Spleen (tissue), 11 donors: ENCODE measurements at regions not wholly inside any gene's neighbourhood (a gene's known extent, or its start where the extent isn't known, plus 50 kb on each side); places are given as distances from the start of the nearest gene placed in this dataset.

ENCODE experiments used
- DNase-seq: peaks from one replicate; pipeline ENCODE4 v3.0.0-alpha.2; 2020
- H3K27ac ChIP-seq, 8 donors: fragments of 200-600 bp; sonication (generic) in 7 of 8; 1 replicate in 4 of 8; 2 replicates in 4 of 8; pipeline versions ENCODE4 v1.5.0 to v1.8.0; 2016 to 2021; ENCODE audit warnings: inconsistent platforms in 4 of 8, mild to moderate bottlenecking in 4 of 8, moderate library complexity in 1 of 8
- H3K27me3 ChIP-seq, 7 donors: fragments of 200-600 bp; sonication (generic) in 6 of 7; replicated peaks in 1 of 7; 1 replicate in 4 of 7; 2 replicates in 3 of 7; pipeline versions ENCODE4 v1.5.0 to v1.8.0; 2016 to 2021; ENCODE audit warnings: inconsistent platforms in 3 of 7, mild to moderate bottlenecking in 1 of 7
- H3K36me3 ChIP-seq, 6 donors: fragments of 200-600 bp; sonication (generic) in 5 of 6; 1 replicate in 4 of 6; 2 replicates in 2 of 6; pipeline versions ENCODE4 v1.5.0 to v1.8.0; 2016 to 2021; ENCODE audit warnings: inconsistent platforms in 2 of 6
- H3K4me1 ChIP-seq, 6 donors: fragments of 200-600 bp; sonication (generic) in 5 of 6; 1 replicate in 3 of 6; 2 replicates in 3 of 6; pipeline versions ENCODE4 v1.5.0 to v1.8.0; 2016 to 2021; ENCODE audit warnings: inconsistent platforms in 3 of 6
- H3K4me3 ChIP-seq, 8 donors: fragments of 200-600 bp; sonication (generic) in 7 of 8; 1 replicate in 4 of 8; 2 replicates in 4 of 8; pipeline versions ENCODE4 v1.5.0 to v1.8.0; 2016 to 2021; ENCODE audit warnings: inconsistent platforms in 4 of 8, mild to moderate bottlenecking in 4 of 8, moderate library complexity in 2 of 8
- H3K9me3 ChIP-seq, 8 donors: fragments of 200-600 bp; sonication (generic) in 7 of 8; 1 replicate in 4 of 8; 2 replicates in 4 of 8; pipeline versions ENCODE4 v1.5.0 to v1.8.0; 2016 to 2021; ENCODE audit warnings: inconsistent platforms in 4 of 8
- POLR2A ChIP-seq, 3 donors: fragments of 450-650 bp; IDR thresholded peaks; one replicate each; pipeline ENCODE4 v1.5.1; 2017; ENCODE audit warnings: antibody characterized with exemption in 3 of 3, mild to moderate bottlenecking in 1 of 3
- POLR2AphosphoS5 ChIP-seq, 3 donors: sonication (generic); formaldehyde crosslinking; IDR thresholded peaks; one replicate each; pipeline ENCODE4 v1.5.1; 2017; ENCODE audit warnings: antibody characterized with exemption in 3 of 3
- WGBS, 5 donors: extraction: QIAGEN DNeasy Blood & Tissue Kit in 3 of 5; methylation state at CpG; one replicate each; pipeline versions ENCODE4 v1.1.5 to v1.1.7; 2013 to 2018; 5-methylcytosine and 5-hydroxymethylcytosine counted together
- intact Hi-C: fragments of 100-400 bp; cut with DNase I; formaldehyde crosslinking; loops from one replicate; pipeline ENCODE4 v1.15.0; 2023; ENCODE audit warnings: low total_unique reads
- TF ChIP-seq, protein P1 (sequence below), 11 experiments: fragments of 200-600 bp in 7 of 11; fragments of 450-650 bp in 4 of 11; sonication (generic) in 4 of 11; IDR thresholded peaks in 8 of 11; conservative IDR thresholded peaks in 3 of 11; 1 replicate in 7 of 11; 2 replicates in 4 of 11; pipeline versions ENCODE4 v1.4.0 to v1.8.0; 2016 to 2021; ENCODE audit warnings: antibody characterized with exemption in 11 of 11, inconsistent platforms in 4 of 11, mild to moderate bottlenecking in 1 of 11
- donor health status: healthy with polysubstance abuse.
- donor health status: DM: no; HTN: no; CAD: no; lungs with moderate emphysema.
- donor health status: DM: no; HTN: no; CAD: no.
- donor health status: Bipolar disorder and iron deficiency.
- donor health status: healthy.
- donor health status: DM: no; HTN: no; CAD: no.
- donor health status: DM: yes; HTN: yes; CAD: no.

DNA sequence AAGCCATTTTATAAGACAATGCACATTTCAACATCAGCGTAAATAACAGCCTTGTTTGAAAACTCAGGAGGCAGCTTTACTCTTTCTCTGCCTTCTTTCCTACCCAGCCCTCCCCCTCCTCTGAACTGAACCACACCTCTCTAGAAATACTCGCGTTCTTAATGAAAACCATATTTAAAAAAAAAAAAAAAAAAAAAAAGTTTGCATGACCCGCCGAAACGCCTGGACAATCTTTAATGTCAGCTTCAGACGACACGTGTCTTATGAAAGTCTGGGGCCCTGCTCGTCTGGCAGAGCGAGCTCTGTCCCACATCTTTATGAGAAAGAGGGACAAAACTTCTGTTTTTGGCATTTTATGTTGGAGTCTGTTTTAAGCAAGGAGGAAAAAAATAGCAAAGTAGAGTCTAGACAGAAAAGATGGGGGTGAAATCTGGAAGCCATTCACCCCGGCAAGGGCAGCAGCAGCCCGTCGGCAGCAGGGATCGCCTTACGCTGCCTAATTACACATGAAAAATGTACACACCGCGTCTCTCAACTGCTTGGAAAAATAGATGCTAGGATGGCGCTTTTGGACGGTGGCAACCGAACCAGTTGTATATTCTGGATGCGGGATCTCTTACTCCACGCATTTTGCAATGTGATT, 130.4 kb upstream of the ETS2 start:
- WGBS, 5 donors = 85 to 91% (median 89%) methylated on average over 22 of the region's 22 CpGs
- H3K36me3 ChIP-seq = no peaks in the 10 kb centered on the region
- H3K4me1 ChIP-seq = peaks cover 0 to 13% (median 8%) of the 10 kb centered on the region in 6 donors
- intact Hi-C loops = no loop called here
- H3K27ac ChIP-seq = no peak overlapping the region
- H3K4me3 ChIP-seq = no peak overlapping the region
- H3K27me3 ChIP-seq = peaks cover 0 to 23% (median 0%) of the 10 kb centered on the region in 7 donors
- DNase-seq = no peak
- H3K9me3 ChIP-seq = no peaks in the 10 kb centered on the region
- TF ChIP-seq POLR2A (IDR thresholded peaks at IDR 0.05) (no peak), POLR2AphosphoS5 (IDR thresholded peaks at IDR 0.05) (no peak)
- TF ChIP-seq, protein P1, sequence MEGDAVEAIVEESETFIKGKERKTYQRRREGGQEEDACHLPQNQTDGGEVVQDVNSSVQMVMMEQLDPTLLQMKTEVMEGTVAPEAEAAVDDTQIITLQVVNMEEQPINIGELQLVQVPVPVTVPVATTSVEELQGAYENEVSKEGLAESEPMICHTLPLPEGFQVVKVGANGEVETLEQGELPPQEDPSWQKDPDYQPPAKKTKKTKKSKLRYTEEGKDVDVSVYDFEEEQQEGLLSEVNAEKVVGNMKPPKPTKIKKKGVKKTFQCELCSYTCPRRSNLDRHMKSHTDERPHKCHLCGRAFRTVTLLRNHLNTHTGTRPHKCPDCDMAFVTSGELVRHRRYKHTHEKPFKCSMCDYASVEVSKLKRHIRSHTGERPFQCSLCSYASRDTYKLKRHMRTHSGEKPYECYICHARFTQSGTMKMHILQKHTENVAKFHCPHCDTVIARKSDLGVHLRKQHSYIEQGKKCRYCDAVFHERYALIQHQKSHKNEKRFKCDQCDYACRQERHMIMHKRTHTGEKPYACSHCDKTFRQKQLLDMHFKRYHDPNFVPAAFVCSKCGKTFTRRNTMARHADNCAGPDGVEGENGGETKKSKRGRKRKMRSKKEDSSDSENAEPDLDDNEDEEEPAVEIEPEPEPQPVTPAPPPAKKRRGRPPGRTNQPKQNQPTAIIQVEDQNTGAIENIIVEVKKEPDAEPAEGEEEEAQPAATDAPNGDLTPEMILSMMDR (IDR thresholded peaks at IDR 0.05 in 8 of 11, conservative IDR thresholded peaks at IDR 0.05 in 3 of 11) = no peak

DNA sequence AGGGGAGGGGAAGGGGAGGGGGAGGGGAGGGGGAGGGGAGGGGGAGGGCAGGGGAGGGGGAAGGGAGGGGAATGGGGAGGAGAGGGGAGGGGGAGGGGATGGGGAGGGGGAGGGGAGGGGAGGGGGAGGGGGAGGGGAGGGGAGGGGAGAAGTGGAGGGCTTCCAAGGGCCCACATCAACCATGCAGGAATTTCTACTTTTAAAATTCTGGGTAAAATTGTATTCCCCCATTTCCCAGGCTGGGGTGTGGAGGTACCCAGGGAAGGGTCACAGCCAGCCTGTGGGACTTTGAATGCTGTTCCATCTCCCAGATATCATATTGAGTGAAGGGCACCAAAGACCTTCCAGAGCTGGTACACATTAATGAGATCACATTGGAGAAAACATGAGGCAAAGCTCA, 126.9 kb upstream of the ETS2 start:
- Histone ChIP-seq H3K36me3 (no peaks in the 10 kb centered on the region), H3K27ac (no peak overlapping the region), H3K27me3 (peaks cover 0 to 23% (median 0%) of the 10 kb centered on the region in 7 donors), H3K4me1 (peaks cover 0 to 13% (median 8%) of the 10 kb centered on the region in 6 donors), H3K4me3 (no peak overlapping the region), H3K9me3 (no peaks in the 10 kb centered on the region)
- intact Hi-C loops = no loop called here
- TF ChIP-seq, protein P1 (IDR thresholded peaks at IDR 0.05 in 8 of 11, conservative IDR thresholded peaks at IDR 0.05 in 3 of 11) = no peak
- no peak for TF ChIP-seq POLR2AphosphoS5 (IDR thresholded peaks at IDR 0.05)
- DNase-seq = no peak

DNA sequence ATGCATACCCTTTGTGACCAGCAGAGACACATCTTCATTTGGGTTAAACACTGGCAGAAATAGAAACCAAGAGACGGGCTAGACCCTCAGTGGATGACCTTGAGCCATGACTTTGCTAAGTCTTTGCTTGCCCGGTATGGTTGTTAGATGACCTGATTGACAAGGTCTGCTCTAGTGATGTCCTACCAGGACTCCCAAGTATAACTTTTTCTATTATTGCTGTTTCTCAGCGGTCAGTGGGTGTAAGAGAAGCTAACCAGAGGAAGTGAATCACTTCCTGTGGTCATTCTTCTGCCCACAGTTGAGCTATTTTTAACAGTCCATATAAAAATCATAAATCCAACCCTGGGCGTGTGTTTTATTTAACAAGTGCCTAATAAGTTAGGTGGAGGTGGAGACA, 126.2 kb upstream of the ETS2 start:
- peaks cover 0 to 26% (median 0%) of the 10 kb centered on the region in 7 donors for H3K27me3 ChIP-seq
- H3K27ac ChIP-seq = no peak overlapping the region
- peaks cover 0 to 13% (median 8%) of the 10 kb centered on the region in 6 donors for H3K4me1 ChIP-seq
- WGBS, 5 donors = 29 to 45% (median 35%) methylated on average over 4 of the region's 4 CpGs
- DNase-seq = no peak
- H3K9me3 ChIP-seq = no peaks in the 10 kb centered on the region
- intact Hi-C loops = no loop called here
- H3K4me3 ChIP-seq = no peak overlapping the region
- TF ChIP-seq, protein P1 (IDR thresholded peaks at IDR 0.05 in 8 of 11, conservative IDR thresholded peaks at IDR 0.05 in 3 of 11) = no peak
- no peak for TF ChIP-seq POLR2A (IDR thresholded peaks at IDR 0.05)
- TF ChIP-seq POLR2AphosphoS5 (IDR thresholded peaks at IDR 0.05) = no peak
- no peaks in the 10 kb centered on the region for H3K36me3 ChIP-seq

DNA sequence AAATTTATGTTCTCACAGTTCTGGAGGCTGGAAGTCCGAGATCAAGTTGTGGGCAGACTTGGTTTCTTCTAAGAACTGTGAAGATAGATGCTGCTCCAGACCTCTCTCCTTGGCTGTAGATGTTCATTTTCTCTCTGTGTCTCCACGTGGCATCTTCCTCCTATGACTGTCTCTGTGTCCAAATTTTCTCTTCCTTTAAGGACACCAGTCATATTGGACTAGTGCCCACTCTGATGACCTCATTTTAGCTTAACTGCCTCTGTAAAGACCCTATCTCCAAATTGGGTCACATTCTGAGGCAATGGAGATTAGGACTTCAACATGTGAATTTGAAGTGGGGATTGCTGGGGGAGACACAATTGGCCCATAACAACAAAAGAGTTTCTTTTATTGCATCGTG, 125.3 kb upstream of the ETS2 start:
- intact Hi-C loops = no loop called here
- H3K27me3 ChIP-seq = peaks cover 0 to 27% (median 0%) of the 10 kb centered on the region in 7 donors
- peaks cover 0 to 13% (median 8%) of the 10 kb centered on the region in 6 donors for H3K4me1 ChIP-seq
- no peaks in the 10 kb centered on the region for H3K9me3 ChIP-seq
- no peak overlapping the region for H3K4me3 ChIP-seq
- TF ChIP-seq, protein P1 (IDR thresholded peaks at IDR 0.05 in 8 of 11, conservative IDR thresholded peaks at IDR 0.05 in 3 of 11) = no peak
- TF ChIP-seq POLR2A (IDR thresholded peaks at IDR 0.05) (no peak), POLR2AphosphoS5 (IDR thresholded peaks at IDR 0.05) (no peak)
- DNase-seq = no peak
- H3K36me3 ChIP-seq = no peaks in the 10 kb centered on the region
- H3K27ac ChIP-seq = no peak overlapping the region
- WGBS, 5 donors = 71 to 90% (median 77%) methylated on average over 3 of the region's 3 CpGs
